Activated naive CD8-positive, alpha-beta T cell treated with anti-CD3 and anti-CD28 coated beads for 36 hours (primary cell): ENCODE measurements at regions not wholly inside any gene's neighbourhood (a gene's known extent, or its start where the extent isn't known, plus 50 kb on each side); places are given as distances from the start of the nearest gene placed in this dataset.
"Not testable (repeated sequence)": the region's sequence is repeated elsewhere in the genome, so short reads cannot be mapped to it uniquely, and the experiment has no call there.

Experiments used
- DNase-seq: peaks from one replicate; pipeline ENCODE4 v3.0.0; 2021
- H3K27ac Mint-ChIP-seq: one replicate; pipeline ENCODE4 v1.8.0; 2022; ENCODE audit warnings: mild to moderate bottlenecking, moderate library complexity, mixed read lengths
- H3K27me3 Mint-ChIP-seq: one replicate; pipeline ENCODE4 v1.8.0; 2022; ENCODE audit warnings: mild to moderate bottlenecking, mixed read lengths
- H3K36me3 Mint-ChIP-seq: one replicate; pipeline ENCODE4 v1.8.0; 2021; ENCODE audit warnings: mild to moderate bottlenecking, mixed read lengths
- H3K4me1 Mint-ChIP-seq: one replicate; pipeline ENCODE4 v1.8.0; 2021; ENCODE audit warnings: mixed read lengths
- H3K4me3 Mint-ChIP-seq: one replicate; pipeline ENCODE4 v1.8.0; 2022; ENCODE audit warnings: mild to moderate bottlenecking, moderate library complexity, mixed read lengths
- H3K9me3 Mint-ChIP-seq: one replicate; pipeline ENCODE4 v1.8.0; 2022; ENCODE audit warnings: mixed read lengths

DNA sequence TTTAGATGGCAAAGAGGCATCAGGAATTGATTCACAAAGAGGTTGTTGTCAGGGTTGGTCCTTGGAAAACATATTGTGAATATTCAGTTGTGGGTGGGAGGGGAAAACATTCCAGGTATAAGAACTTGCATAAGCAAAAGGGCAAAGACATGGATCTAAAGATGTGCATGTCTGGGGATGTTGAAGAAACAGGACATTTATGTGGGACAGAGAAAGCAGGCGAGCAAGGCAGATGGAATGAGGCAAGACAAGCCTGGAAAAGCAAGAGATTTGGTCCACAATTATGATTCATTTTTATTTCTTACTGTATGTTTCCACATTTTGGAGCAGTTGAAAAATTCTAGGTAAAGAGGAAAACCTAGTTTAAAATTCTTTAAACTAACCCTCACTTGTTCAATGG is 134.9 kb upstream of the CXXC4 start:
- no peak for DNase-seq
- no peaks in the 10 kb centered on the region for H3K36me3 Mint-ChIP-seq
- no peak overlapping the region for H3K4me3 Mint-ChIP-seq
- no peaks in the 10 kb centered on the region for H3K4me1 Mint-ChIP-seq
- H3K27me3 Mint-ChIP-seq, result no peaks in the 10 kb centered on the region
- H3K9me3 Mint-ChIP-seq, result no peaks in the 10 kb centered on the region
- H3K27ac Mint-ChIP-seq, result no peak overlapping the region

- Mint-ChIP-seq H3K9me3 (no peaks in the 10 kb centered on the region), H3K36me3 (no peaks in the 10 kb centered on the region), H3K27ac (no peak overlapping the region), H3K4me3 (no peak overlapping the region), H3K27me3 (no peaks in the 10 kb centered on the region), H3K4me1 (no peaks in the 10 kb centered on the region)
- DNase-seq, result no peak
Measured at GRCh38 chr4:104630272-104630671, 135.6 kb upstream of the CXXC4 start.

DNA sequence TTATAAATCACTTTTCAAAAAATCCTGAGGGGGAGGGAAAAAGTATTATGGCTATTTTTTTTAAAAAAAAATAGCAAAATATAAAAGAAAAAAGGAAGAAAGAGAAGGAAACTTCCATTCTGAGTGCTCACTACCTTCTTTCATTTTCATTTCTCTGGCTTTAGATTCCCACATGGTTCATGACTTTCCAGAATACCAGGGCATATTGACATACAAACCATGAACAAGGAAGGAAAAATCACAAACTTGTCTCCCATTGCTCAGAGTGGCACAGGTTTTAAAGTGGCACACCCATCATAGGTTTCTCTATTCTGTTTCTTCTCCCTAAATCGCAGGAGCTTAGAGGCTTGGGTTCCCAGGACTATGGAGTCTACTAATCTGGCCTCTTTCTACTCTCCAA is 136.3 kb upstream of the CXXC4 start:
- Mint-ChIP-seq H3K4me3 (no peak overlapping the region), H3K4me1 (no peaks in the 10 kb centered on the region), H3K9me3 (no peaks in the 10 kb centered on the region), H3K27ac (no peak overlapping the region), H3K27me3 (no peaks in the 10 kb centered on the region), H3K36me3 (no peaks in the 10 kb centered on the region)
- DNase-seq, result no peak

DNA sequence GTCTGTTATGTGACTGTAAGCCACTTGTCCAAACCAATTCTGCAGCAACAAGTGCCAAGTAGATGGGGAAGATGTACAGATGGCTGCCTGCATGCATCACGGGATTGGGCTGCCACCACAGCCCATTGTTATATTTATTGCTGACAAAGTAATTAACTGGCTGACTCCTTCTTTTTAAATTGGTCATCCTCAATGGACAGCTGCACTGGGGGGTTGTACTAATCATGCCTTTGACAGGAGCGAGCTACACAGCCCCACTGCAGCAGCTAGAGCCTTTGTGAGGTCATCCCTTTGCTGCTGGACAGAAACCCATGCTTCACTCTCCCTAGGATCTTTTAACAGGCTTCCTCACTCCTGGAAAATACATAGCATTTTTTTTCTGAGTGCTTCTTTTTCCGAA is 146.7 kb upstream of the CXXC4 start:
- DNase-seq, result no peak
- Mint-ChIP-seq H3K36me3 (no peaks in the 10 kb centered on the region), H3K27me3 (no peaks in the 10 kb centered on the region), H3K27ac (no peak overlapping the region), H3K4me3 (no peak overlapping the region), H3K4me1 (no peaks in the 10 kb centered on the region), H3K9me3 (no peaks in the 10 kb centered on the region)

DNA sequence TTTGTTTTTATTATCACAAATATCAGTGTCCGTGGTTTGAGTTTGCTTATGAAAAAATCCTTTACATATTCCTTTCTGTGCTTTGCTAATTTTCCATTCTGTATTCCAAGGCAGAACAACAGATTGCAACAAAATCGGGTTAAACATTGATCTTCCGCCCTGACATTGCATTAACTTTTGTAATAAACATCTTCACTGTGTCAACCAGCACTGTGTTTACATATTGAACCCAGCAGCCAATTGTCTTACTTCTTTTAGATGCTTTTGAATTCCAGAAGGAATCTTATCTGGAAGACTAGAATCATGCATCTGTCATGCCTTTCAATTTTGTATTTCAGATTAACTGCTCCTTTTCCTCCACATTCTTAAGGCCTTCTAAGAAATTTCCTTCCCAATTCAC is 147.8 kb upstream of the CXXC4 start:
- no peak for DNase-seq
- Mint-ChIP-seq H3K27me3 (no peaks in the 10 kb centered on the region), H3K4me1 (no peaks in the 10 kb centered on the region), H3K36me3 (no peaks in the 10 kb centered on the region), H3K9me3 (no peaks in the 10 kb centered on the region), H3K27ac (no peak overlapping the region), H3K4me3 (no peak overlapping the region)

GRCh38 chr4:104643805-104644204 is 149.1 kb upstream of the CXXC4 start:
- Mint-ChIP-seq H3K27me3 (no peaks in the 10 kb centered on the region), H3K4me3 (no peak overlapping the region), H3K27ac (no peak overlapping the region), H3K4me1 (no peaks in the 10 kb centered on the region), H3K9me3 (no peaks in the 10 kb centered on the region), H3K36me3 (no peaks in the 10 kb centered on the region)
- DNase-seq, result no peak

DNA sequence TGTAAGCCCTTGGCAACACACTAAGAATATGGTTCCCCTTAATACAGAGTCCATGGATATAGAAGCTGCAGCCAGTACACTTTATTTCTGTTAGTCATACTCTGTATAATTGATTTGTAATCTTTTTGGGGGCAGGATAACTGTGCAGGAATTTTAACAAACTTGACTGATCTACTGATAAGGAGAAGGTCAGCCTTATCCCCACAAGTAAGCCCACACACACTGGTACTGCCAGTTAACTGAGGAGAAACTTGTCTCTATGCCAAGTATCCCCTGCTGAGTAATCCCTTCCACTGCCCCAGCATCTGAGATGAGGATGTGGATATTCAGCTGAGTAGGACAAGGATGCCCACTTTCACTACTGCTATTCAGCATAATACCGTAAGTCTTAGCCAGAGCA is 154.9 kb upstream of the CXXC4 start:
- H3K4me3 Mint-ChIP-seq, result no peak overlapping the region
- no peak for DNase-seq
- no peak overlapping the region for H3K27ac Mint-ChIP-seq
- peaks cover 4% of the 10 kb centered on the region for H3K9me3 Mint-ChIP-seq
- H3K36me3 Mint-ChIP-seq, result no peaks in the 10 kb centered on the region
- no peaks in the 10 kb centered on the region for H3K27me3 Mint-ChIP-seq
- H3K4me1 Mint-ChIP-seq, result no peaks in the 10 kb centered on the region

DNA sequence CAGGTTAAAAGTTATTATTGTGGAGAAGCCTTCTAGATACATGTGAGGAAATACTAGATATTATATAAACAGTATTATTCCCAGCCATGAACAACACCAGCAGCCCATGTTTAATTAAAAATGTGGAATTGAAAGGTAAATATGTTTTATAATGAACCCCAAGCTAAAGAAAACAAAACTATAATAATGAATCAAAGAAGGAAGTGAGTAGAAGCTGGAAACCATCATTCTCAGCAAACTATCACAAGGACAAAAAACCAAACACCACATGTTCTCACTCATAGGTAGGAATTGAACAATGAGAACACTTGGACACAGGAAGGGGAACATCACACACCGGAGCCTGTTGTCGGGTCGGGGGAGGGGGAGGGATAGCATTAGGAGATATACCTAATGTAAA is 167.6 kb upstream of the CXXC4 start:
- not testable (repeated sequence) for H3K4me1 Mint-ChIP-seq, H3K27ac Mint-ChIP-seq, H3K4me3 Mint-ChIP-seq, H3K27me3 Mint-ChIP-seq, DNase-seq, H3K36me3 Mint-ChIP-seq
- H3K9me3 Mint-ChIP-seq, result peaks cover 10% of the 10 kb centered on the region

DNA sequence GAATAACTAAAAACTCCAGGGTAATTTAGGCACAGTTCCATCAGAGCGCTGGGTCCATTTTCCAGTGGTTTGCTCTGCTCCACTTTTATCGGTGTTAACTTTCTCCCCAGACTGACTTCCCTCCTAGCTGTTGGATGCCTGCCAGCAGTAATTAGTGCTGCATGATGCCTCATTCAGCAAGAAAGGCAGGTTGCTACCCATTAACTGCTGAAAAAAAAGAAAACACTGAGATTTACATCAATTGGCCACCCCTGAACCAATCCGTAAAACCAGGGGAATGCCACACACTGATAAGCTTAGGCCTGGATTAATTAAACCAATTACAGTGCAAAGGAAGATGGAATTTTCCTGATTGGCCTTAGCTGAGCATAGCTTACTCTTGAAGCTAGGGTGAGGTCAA is 182.4 kb upstream of the CXXC4 start:
- H3K27me3 Mint-ChIP-seq, result no peaks in the 10 kb centered on the region
- DNase-seq, result no peak
- H3K9me3 Mint-ChIP-seq, result no peaks in the 10 kb centered on the region
- no peak overlapping the region for H3K4me3 Mint-ChIP-seq
- no peaks in the 10 kb centered on the region for H3K4me1 Mint-ChIP-seq
- no peak overlapping the region for H3K27ac Mint-ChIP-seq
- H3K36me3 Mint-ChIP-seq, result no peaks in the 10 kb centered on the region

GRCh38 chr4:104682311-104682710 is 187.6 kb upstream of the CXXC4 start:
- Mint-ChIP-seq H3K27me3 (no peaks in the 10 kb centered on the region), H3K4me1 (no peaks in the 10 kb centered on the region), H3K27ac (no peak overlapping the region), H3K4me3 (no peak overlapping the region), H3K9me3 (peaks cover 11% of the 10 kb centered on the region), H3K36me3 (peaks cover 2% of the 10 kb centered on the region)
- no peak for DNase-seq

DNA sequence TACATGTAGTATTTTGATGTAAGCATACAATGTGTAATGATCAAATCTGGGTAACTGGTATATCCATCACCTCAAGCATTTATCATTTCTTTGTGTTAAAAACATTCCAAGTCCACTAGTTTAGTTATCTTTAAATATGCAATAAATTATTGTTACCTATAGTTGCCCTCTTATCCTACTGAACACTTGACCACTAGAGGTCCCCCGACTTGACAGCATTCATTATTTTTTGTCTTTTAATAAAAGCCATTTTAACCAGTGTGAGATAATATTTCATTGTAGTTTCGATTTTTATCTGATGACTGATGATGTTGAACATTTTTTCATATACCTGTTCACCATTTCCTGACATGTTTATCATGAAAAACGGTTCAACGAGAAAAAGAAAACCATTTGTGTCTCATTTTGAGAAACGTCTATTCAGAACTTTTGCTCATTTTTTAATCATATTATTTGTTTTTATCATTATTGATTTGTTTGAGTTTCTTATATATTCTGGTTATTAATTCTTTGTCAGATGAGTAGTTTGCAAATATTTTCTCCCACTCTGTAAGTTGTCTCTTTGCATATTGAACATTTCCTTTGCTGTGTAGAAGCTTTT is 199.0 kb upstream of the CXXC4 start:
- Mint-ChIP-seq H3K4me3 (no peak overlapping the region), H3K9me3 (no peaks in the 10 kb centered on the region), H3K4me1 (no peaks in the 10 kb centered on the region), H3K36me3 (no peaks in the 10 kb centered on the region), H3K27me3 (peaks cover 3% of the 10 kb centered on the region), H3K27ac (no peak overlapping the region)
- DNase-seq, result no peak

DNA sequence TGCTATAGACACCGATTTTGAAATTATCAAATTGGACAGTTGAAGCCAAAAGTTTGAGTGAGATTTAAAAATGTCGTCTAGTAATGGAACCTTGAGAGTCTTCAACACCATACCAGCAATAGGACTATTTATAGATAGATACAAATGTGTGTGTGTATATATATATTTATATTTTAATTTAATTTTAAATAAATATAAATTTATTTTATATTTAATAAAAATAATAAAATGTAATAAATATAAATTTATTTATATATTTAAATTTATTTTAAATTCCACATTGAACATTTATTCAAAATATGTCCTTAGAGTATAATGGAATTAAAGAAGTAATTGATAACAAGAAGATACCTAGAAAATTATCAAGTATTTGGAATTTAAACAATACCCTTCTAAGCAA is 221.9 kb upstream of the CXXC4 start:
- peaks cover 4% of the 10 kb centered on the region for H3K27me3 Mint-ChIP-seq
- H3K27ac Mint-ChIP-seq, result no peak overlapping the region
- DNase-seq, result no peak
- no peaks in the 10 kb centered on the region for H3K9me3 Mint-ChIP-seq
- no peak overlapping the region for H3K4me3 Mint-ChIP-seq
- H3K36me3 Mint-ChIP-seq, result no peaks in the 10 kb centered on the region
- no peaks in the 10 kb centered on the region for H3K4me1 Mint-ChIP-seq

GRCh38 chr4:104719539-104720230 is 225.0 kb upstream of the CXXC4 start:
- Mint-ChIP-seq H3K9me3 (no peaks in the 10 kb centered on the region), H3K4me3 (no peak overlapping the region), H3K27me3 (peaks cover 4% of the 10 kb centered on the region), H3K36me3 (no peaks in the 10 kb centered on the region), H3K4me1 (no peaks in the 10 kb centered on the region), H3K27ac (no peak overlapping the region)
- no peak for DNase-seq

- DNase-seq, result no peak
- no peaks in the 10 kb centered on the region for H3K36me3 Mint-ChIP-seq
- no peaks in the 10 kb centered on the region for H3K27me3 Mint-ChIP-seq
- H3K27ac Mint-ChIP-seq, result no peak overlapping the region
- no peaks in the 10 kb centered on the region for H3K4me1 Mint-ChIP-seq
- no peaks in the 10 kb centered on the region for H3K9me3 Mint-ChIP-seq
- no peak overlapping the region for H3K4me3 Mint-ChIP-seq
Measured at GRCh38 chr4:104722467-104722866, 227.8 kb upstream of the CXXC4 start.

DNA sequence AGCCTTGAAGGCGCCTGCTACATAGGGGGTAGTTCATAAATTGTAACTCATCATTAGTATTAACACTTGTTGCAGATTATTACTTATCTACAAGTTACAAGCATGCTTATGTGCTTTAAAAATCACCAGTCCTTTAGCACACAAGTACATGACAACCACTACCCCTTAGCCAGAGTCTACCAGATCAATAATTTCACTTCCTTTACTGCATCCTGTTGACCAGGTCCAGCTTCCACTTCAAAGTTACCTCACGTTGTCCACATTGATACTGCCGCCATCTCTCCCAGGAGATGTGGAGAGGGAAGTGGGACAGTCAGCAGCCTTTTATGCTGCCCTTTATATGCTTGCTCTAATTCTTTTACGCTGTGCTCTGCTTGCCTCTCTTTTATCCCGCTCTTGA is 231.3 kb upstream of the CXXC4 start:
- no peaks in the 10 kb centered on the region for H3K36me3 Mint-ChIP-seq
- no peaks in the 10 kb centered on the region for H3K27me3 Mint-ChIP-seq
- H3K4me3 Mint-ChIP-seq, result no peak overlapping the region
- H3K4me1 Mint-ChIP-seq, result no peaks in the 10 kb centered on the region
- H3K27ac Mint-ChIP-seq, result no peak overlapping the region
- H3K9me3 Mint-ChIP-seq, result no peaks in the 10 kb centered on the region
- DNase-seq, result no peak

- Mint-ChIP-seq H3K4me3 (no peak overlapping the region), H3K9me3 (no peaks in the 10 kb centered on the region), H3K27me3 (no peaks in the 10 kb centered on the region), H3K4me1 (no peaks in the 10 kb centered on the region), H3K36me3 (no peaks in the 10 kb centered on the region), H3K27ac (no peak overlapping the region)
- no peak for DNase-seq
Measured at GRCh38 chr4:104727643-104728042, 232.9 kb upstream of the CXXC4 start.
